ENCODE measurements at regions not wholly inside any gene's neighbourhood (a gene's known extent, or its start where the extent isn't known, plus 50 kb on each side); places are given as distances from the start of the nearest gene placed in this dataset.

DNA sequence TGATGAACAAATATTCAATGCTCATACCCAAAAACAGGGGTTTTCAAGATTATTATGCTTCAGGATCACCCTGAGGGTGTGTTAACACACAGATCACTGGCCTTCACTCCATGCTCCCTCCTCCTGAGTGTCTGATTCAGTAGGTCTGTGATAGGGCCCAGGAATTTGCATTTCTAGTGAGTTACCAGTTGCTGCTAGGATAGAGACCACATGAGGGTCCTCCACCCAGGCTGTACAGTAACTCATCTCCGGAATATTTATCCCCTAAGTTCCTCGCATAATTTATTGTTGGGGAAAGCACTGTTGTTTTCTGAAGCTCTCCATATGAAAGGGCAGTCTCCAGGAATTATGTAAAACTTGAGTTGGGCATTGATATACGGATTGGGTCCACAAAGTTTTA lies 1106.6 kb upstream of the B3GALT2 start:
- no peak for DNase-seq (ENCODE audit: low read depth)
- TF ChIP-seq, protein P1, sequence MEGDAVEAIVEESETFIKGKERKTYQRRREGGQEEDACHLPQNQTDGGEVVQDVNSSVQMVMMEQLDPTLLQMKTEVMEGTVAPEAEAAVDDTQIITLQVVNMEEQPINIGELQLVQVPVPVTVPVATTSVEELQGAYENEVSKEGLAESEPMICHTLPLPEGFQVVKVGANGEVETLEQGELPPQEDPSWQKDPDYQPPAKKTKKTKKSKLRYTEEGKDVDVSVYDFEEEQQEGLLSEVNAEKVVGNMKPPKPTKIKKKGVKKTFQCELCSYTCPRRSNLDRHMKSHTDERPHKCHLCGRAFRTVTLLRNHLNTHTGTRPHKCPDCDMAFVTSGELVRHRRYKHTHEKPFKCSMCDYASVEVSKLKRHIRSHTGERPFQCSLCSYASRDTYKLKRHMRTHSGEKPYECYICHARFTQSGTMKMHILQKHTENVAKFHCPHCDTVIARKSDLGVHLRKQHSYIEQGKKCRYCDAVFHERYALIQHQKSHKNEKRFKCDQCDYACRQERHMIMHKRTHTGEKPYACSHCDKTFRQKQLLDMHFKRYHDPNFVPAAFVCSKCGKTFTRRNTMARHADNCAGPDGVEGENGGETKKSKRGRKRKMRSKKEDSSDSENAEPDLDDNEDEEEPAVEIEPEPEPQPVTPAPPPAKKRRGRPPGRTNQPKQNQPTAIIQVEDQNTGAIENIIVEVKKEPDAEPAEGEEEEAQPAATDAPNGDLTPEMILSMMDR (IDR thresholded peaks at IDR 0.05; ENCODE audit: insufficient read depth, low read length), result no peak
- no peak overlapping the region for H3K4me3 ChIP-seq (ENCODE audit: low read depth, low read length)

- no peak overlapping the region for H3K4me3 ChIP-seq (ENCODE audit: low read depth, low read length)
- TF ChIP-seq, protein P1 (IDR thresholded peaks at IDR 0.05; ENCODE audit: insufficient read depth, low read length), result no peak
- DNase-seq (ENCODE audit: low read depth), result no peak
Observed at GRCh38 chr1:194289569-194290266, 1103.3 kb upstream of the B3GALT2 start.

- DNase-seq (ENCODE audit: low read depth), result no peak
- no peak overlapping the region for H3K4me3 ChIP-seq (ENCODE audit: low read depth, low read length)
- TF ChIP-seq, protein P1 (IDR thresholded peaks at IDR 0.05; ENCODE audit: insufficient read depth, low read length), result no peak
Observed at GRCh38 chr1:194288238-194288637, 1101.8 kb upstream of the B3GALT2 start.

DNA sequence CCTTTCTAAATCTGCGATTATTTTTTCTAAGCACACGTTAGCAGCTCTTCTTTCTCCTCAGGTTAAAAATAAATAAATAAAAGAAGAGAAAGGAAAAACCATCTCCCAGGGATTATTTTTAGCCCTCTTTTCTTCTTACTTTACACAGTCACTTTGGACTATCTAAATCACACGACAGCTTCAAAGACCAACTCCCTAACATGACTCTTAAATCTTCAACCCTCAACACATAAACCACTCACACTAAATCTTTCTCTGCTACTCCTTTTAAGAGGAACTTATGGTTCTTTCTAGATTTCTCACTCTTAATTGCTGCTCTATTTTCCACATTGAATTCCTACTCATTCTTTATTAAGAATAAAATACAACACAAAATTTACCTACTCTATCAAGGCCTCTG lies 1095.0 kb upstream of the B3GALT2 start:
- TF ChIP-seq, protein P1 (IDR thresholded peaks at IDR 0.05; ENCODE audit: insufficient read depth, low read length), result no peak

DNA sequence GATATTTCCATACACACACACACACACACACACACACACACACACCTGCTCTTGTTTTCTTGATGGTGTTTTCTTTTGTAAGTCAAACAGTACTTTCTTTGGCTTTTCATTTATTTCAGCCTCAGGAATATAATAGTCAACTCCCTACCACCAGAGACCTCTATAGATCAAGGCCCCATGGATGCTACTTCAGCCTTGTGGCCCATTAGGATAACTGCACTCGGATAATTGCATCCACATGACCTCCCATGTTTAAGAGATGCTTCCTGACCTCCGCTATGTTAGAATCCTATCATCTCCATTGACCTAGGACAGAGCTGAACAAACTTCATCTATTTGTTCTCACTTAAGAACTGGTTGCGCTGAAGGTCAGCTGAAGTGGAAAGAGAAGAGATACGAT lies 1094.0 kb upstream of the B3GALT2 start:
- DNase-seq (ENCODE audit: low read depth), result no peak
- no peak overlapping the region for H3K4me3 ChIP-seq (ENCODE audit: low read depth, low read length)
- TF ChIP-seq, protein P1 (IDR thresholded peaks at IDR 0.05; ENCODE audit: insufficient read depth, low read length), result no peak

More for the DNA sequence above, 1095.0 kb upstream of the B3GALT2 start:
- no peak for DNase-seq (ENCODE audit: low read depth)
- H3K4me3 ChIP-seq (ENCODE audit: low read depth, low read length), result no peak overlapping the region

DNA sequence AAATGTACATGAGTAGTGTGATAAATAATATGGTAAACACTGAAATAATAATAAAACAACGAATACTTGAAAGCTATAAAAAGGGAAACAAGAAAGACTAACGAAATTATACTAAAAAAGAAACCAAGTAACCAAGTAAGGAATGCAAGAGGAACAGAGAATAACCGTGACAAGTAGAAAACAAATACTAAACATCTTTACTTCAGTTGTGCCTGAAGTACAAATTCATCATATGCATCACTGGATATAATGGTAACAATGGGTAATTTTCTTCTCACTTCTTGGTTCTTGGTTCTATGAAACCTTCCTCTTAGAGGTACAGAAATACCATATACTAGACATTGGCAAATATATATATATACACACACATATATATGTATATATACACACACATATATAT lies 1093.6 kb upstream of the B3GALT2 start:
- H3K4me3 ChIP-seq (ENCODE audit: low read depth, low read length), result no peak overlapping the region
- TF ChIP-seq, protein P1 (IDR thresholded peaks at IDR 0.05; ENCODE audit: insufficient read depth, low read length), result no peak
- DNase-seq (ENCODE audit: low read depth), result no peak

DNA sequence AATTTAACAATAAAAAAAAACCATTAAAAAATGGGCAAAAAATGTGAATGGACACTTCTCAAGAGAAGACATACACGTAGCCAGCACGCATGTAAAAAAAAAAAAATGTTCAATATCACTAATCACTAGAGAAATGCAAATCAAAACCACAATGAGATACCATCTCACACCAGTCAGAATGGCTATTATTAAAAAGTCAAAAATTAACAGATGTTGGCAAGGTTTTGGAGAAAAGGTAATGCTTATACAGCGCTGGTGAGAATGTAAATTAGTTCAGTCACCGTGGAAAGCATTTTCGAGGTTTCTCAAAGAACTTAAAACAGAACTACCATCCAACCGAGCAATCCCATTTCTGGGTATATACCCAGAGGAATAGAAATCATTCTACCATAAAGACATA lies 1091.5 kb upstream of the B3GALT2 start:
- no peak overlapping the region for H3K4me3 ChIP-seq (ENCODE audit: low read depth, low read length)
- no peak for DNase-seq (ENCODE audit: low read depth)
- TF ChIP-seq, protein P1 (IDR thresholded peaks at IDR 0.05; ENCODE audit: insufficient read depth, low read length), result no peak
